ENCODE measurements at regions not wholly inside any gene's neighbourhood (a gene's known extent, or its start where the extent isn't known, plus 50 kb on each side); places are given as distances from the start of the nearest gene placed in this dataset.

DNA sequence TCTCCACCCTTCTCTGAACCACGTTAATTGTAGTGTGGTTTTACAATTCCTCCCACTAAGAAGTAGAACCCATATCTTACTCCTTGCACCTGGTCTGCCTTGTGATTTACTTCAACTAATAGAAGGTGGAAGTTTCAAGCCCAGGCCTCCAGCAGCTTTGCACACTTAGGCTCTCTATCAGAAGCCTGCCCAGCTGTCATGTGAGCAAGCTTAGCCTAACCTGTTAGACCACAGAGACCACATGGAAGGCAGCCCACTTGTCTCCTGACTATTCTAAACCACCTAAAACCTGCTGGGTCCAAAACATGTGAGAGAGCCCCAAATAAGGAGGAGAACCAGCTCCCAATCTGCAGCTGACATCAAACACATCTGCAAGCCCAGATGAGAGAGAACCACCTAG, 127.6 kb upstream of the BTBD3 start (continued):
- no peak for TF ChIP-seq CTBP2 (IDR thresholded peaks at IDR 0.05; ENCODE audit: borderline replicate concordance, insufficient read depth, insufficient read length, low read length)
- no peak for TF ChIP-seq POLR2AphosphoS5 (IDR thresholded peaks at IDR 0.05; ENCODE audit: low read depth, low read length)
- TF ChIP-seq CBX8 (IDR thresholded peaks at IDR 0.05; ENCODE audit: borderline replicate concordance, low read depth, low read length) = no peak
- TF ChIP-seq, protein P1, sequence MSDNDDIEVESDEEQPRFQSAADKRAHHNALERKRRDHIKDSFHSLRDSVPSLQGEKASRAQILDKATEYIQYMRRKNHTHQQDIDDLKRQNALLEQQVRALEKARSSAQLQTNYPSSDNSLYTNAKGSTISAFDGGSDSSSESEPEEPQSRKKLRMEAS (IDR thresholded peaks at IDR 0.05) = no peak
- TF ChIP-seq GABPA (IDR thresholded peaks at IDR 0.05; ENCODE audit: borderline replicate concordance, insufficient read depth, low read length) = no peak
- TF ChIP-seq BCL11A (IDR thresholded peaks at IDR 0.05; ENCODE audit: low read depth in 2 of 2, low read length in 2 of 2) = no peak

Measured in H1 (cell line).